Neural crest cell (in vitro differentiated cells): ENCODE measurements at regions not wholly inside any gene's neighbourhood (a gene's known extent, or its start where the extent isn't known, plus 50 kb on each side); places are given as distances from the start of the nearest gene placed in this dataset.

Experiments used
- DNase-seq: peaks from one replicate; pipeline ENCODE4 v3.0.0; 2021; ENCODE audit warnings: low read depth, mixed read lengths, low spot score
- H3K27ac Mint-ChIP-seq: one replicate; pipeline ENCODE4 v1.8.0; 2021; ENCODE audit warnings: mild to moderate bottlenecking, mixed read lengths; ENCODE audit not compliant: unreplicated experiment
- H3K27me3 Mint-ChIP-seq: 2 replicates; pipeline ENCODE4 v1.8.0; 2021; ENCODE audit warnings: low read depth, mild to moderate bottlenecking, mixed read lengths
- H3K36me3 Mint-ChIP-seq: 2 replicates; pipeline ENCODE4 v1.8.0; 2021; ENCODE audit warnings: low read depth, mild to moderate bottlenecking, mixed read lengths
- H3K4me1 Mint-ChIP-seq: 2 replicates; pipeline ENCODE4 v1.8.0; 2021; ENCODE audit warnings: mixed read lengths
- H3K4me3 Mint-ChIP-seq: one replicate; pipeline ENCODE4 v1.8.0; 2021; ENCODE audit warnings: mild to moderate bottlenecking, mixed read lengths
- H3K9me3 Mint-ChIP-seq: 2 replicates; pipeline ENCODE4 v1.8.0; 2021; ENCODE audit warnings: mixed read lengths
- TF ChIP-seq, protein P1 (sequence below): fragments of 200-600 bp; sonication (generic); conservative IDR thresholded peaks from 2 replicates; pipeline ENCODE4 v1.5.0; 2021; ENCODE audit warnings: antibody characterized with exemption, mild to moderate bottlenecking

DNA sequence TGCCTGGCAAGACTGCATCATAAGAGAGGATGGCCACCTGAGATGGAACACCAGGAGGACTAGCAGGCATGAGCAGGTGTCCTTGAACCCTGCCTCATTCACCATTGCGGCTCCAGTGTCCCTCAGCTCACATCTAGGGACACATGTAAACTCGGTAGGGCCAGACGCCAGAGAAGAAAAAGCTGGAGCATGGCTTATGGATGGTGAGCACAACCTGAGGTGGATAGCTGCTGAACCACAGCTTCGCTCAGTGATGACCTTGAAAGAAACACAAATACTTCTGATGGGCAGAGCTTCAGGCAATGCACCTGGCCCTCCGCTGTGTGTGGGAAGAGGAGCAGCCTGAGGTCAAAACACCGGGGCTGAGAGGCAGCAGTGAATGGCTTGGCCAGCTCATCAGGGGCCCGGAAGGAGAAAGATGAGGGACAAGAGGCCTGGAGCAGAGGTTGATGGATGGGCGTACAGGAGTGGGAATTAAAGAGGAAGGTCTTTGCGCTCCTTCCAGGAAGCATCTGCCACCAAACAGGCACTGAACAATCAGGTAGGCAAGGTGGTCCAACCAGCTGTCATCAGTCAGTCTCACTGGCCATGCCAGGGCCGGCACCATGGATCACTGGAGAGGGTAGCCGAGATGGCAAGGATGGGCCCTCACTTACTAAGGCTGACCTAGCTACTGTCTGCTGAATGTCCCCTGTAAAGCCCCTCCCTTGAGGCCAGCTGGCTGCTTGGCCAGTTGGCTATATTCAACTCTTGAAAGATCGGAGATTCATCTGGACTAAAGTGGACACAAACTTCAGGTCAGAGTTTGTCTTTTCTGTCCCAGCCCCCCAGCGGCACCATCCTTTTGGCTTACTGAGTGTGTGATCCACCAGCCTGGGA lies 89.7 kb downstream of the MYEOV start:
- no peaks in the 10 kb centered on the region for H3K27me3 Mint-ChIP-seq
- H3K9me3 Mint-ChIP-seq: peaks cover 2% of the 10 kb centered on the region
- peaks cover 6% of the 10 kb centered on the region for H3K4me1 Mint-ChIP-seq
- TF ChIP-seq, protein P1, sequence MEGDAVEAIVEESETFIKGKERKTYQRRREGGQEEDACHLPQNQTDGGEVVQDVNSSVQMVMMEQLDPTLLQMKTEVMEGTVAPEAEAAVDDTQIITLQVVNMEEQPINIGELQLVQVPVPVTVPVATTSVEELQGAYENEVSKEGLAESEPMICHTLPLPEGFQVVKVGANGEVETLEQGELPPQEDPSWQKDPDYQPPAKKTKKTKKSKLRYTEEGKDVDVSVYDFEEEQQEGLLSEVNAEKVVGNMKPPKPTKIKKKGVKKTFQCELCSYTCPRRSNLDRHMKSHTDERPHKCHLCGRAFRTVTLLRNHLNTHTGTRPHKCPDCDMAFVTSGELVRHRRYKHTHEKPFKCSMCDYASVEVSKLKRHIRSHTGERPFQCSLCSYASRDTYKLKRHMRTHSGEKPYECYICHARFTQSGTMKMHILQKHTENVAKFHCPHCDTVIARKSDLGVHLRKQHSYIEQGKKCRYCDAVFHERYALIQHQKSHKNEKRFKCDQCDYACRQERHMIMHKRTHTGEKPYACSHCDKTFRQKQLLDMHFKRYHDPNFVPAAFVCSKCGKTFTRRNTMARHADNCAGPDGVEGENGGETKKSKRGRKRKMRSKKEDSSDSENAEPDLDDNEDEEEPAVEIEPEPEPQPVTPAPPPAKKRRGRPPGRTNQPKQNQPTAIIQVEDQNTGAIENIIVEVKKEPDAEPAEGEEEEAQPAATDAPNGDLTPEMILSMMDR: no peak
- no peak overlapping the region for H3K4me3 Mint-ChIP-seq
- peaks cover 5% of the 10 kb centered on the region for H3K36me3 Mint-ChIP-seq
- H3K27ac Mint-ChIP-seq: no peak overlapping the region
- no peak for DNase-seq

DNA sequence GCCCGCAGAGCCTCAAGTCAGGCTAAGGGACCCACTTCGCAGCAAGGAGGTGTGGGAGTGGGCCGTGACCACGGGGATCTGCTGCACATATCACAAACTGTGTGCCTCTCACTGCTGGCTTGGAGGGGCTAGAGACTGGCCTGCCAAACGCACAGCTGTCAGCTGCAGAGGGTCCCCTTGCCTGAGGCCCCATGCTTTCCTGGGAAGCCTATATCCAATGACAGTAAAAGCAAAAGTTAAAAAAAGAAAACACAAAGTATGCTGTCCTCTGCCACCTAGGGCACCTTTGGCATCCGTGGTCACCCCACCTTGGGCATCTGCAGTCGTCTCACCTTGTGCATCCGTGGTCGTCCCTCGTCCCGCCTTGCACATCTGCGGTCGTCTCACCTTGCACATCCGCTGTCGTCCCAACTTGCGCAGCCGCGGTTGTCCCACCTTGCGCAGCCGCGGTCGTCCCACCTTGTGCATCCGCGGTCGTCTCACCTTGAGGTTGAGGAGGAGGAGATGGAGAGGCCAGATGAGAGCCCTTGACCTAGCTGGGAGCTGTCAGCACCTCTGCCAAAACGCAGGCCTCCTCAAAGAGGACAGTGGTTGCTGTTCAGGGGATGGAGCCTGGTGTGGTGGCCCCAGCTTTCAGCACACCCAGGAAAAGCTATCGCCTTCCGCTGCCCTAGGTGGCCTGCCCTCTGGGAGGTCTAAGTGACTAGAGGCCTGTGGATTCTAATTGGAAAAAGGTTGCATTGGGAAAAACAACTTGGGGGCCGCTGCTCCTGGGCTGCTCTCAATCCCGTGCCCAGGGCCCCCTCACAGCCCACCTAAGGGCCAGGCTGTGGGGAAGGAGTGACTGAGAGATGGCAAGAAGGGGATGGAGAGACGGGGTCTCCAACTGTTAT lies 90.5 kb downstream of the MYEOV start:
- peaks cover 6% of the 10 kb centered on the region for H3K4me1 Mint-ChIP-seq
- H3K36me3 Mint-ChIP-seq: peaks cover 5% of the 10 kb centered on the region
- TF ChIP-seq, protein P1: no peak
- no peak for DNase-seq
- H3K4me3 Mint-ChIP-seq: no peak overlapping the region
- H3K27ac Mint-ChIP-seq: no peak overlapping the region
- peaks cover 8% of the 10 kb centered on the region for H3K9me3 Mint-ChIP-seq
- no peaks in the 10 kb centered on the region for H3K27me3 Mint-ChIP-seq

DNA sequence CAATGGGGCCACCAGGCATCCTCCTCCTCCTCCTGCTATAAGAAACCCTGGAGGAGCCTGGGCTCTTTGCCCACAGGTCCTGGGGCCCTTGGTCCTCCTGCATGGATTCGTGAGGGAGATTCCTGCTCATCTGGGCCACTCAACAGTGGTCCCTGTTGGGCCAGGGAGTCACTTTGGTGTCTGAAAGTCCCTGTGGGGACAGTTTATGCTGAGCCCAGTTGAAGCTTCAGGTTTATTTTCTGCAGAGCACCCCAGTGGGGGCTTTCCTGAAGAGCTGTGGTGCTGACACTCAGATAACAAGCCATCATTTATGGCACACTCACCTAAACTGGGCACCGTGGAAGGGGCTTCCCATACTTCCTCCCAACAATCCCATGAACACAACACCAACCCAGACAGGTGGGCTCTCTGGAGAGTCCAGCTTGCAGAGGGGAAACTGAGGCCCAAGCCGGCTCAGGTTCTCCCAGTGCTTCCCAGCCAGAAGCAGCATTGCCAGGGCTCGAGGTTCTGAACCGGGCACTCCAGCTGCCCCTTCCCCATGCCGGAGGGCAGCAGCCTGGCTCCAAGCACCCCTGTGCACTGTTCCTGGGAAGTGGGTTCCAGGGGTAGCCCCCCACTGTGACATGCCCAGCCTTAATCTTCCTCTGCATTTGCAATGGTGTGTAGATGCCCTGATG lies 91.3 kb downstream of the MYEOV start:
- Mint-ChIP-seq H3K4me3 (no peak overlapping the region), H3K4me1 (peaks cover 6% of the 10 kb centered on the region), H3K9me3 (peaks cover 8% of the 10 kb centered on the region), H3K27ac (peak overlapping the region; percentile 57), H3K36me3 (peaks cover 8% of the 10 kb centered on the region), H3K27me3 (no peaks in the 10 kb centered on the region)
- no peak for DNase-seq
- TF ChIP-seq, protein P1: no peak

DNA sequence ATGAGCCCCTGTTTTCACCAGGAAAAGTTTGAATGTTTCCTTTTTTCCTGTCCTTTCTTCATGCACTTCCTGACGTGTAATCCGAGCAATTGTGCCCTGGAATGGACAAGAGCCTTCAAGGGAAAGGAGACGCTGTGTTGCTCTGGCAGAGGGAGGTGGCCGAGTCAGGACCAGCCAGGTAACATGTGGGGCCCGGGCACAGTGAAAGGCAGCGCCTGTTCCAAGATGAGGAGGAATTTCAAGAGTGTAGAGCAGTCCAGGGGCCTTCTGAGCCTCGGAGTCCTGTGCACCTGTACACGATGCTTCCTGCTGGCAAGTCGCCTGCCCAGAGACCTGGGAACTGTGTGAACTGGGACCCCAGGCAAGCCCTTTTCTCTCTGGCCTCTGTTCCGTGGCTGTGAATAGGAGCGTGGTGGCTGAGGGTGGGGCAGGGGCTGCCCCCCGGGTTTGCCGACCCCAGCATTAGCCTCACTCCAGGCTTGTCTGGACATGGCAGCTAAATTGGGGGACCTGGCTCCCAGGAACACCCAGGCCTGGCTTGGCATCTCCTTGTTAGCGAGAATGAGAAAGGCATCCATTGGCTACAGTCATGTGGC lies 92.0 kb downstream of the MYEOV start:
- Mint-ChIP-seq H3K27ac (peak overlapping the region; percentile 57), H3K27me3 (no peaks in the 10 kb centered on the region), H3K4me3 (no peak overlapping the region), H3K9me3 (peaks cover 8% of the 10 kb centered on the region), H3K4me1 (peaks cover 8% of the 10 kb centered on the region), H3K36me3 (peaks cover 8% of the 10 kb centered on the region)
- DNase-seq: no peak
- TF ChIP-seq, protein P1: no peak
